ENCODE measurements at regions not wholly inside any gene's neighbourhood (a gene's known extent, or its start where the extent isn't known, plus 50 kb on each side); places are given as distances from the start of the nearest gene placed in this dataset.

DNA sequence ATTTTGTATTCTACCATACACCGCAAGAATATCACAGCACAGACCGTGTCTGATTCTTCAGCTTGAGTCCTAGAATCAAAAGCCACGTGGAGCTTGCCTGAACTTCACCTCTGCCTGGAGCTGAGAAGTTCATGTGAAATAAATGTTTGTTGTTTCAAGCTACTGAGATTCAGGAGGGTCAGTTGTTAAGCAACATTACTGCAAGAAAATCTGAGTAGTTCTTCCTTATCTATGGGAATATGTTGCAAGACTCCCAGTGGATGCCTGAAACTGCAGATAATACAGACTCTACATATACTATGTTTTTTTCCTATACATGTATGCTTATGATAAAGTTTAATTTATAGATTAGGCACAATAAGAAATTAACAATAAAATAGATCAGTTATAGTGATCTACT, 995.3 kb downstream of the TBC1D22A start:
- H3K4me3 ChIP-seq (ENCODE audit: low read length) = no peak overlapping the region
- DNase-seq (ENCODE audit: low read depth) = no peak
- TF ChIP-seq, protein P1, sequence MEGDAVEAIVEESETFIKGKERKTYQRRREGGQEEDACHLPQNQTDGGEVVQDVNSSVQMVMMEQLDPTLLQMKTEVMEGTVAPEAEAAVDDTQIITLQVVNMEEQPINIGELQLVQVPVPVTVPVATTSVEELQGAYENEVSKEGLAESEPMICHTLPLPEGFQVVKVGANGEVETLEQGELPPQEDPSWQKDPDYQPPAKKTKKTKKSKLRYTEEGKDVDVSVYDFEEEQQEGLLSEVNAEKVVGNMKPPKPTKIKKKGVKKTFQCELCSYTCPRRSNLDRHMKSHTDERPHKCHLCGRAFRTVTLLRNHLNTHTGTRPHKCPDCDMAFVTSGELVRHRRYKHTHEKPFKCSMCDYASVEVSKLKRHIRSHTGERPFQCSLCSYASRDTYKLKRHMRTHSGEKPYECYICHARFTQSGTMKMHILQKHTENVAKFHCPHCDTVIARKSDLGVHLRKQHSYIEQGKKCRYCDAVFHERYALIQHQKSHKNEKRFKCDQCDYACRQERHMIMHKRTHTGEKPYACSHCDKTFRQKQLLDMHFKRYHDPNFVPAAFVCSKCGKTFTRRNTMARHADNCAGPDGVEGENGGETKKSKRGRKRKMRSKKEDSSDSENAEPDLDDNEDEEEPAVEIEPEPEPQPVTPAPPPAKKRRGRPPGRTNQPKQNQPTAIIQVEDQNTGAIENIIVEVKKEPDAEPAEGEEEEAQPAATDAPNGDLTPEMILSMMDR (IDR thresholded peaks at IDR 0.05; ENCODE audit: insufficient read depth, low read depth, low read length, missing control alignments) = no peak

DNA sequence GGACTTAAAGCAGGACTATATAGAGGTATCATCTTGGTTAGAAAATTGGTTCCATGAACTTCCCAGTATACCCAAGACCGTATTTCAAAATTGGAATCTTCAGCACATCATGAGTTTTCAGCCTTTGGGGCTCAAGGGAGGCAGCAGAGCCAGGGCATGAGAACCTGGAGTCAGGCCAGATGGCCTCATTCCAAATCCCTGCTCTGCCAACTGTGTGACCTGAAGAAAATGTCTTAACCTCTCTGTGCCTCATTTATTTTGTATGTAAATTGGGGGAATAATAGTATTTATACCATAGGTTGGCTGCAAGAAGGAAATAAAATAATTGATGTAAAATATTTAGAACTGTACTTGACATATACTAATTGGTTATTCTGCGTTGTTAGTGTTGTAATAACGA, 987.6 kb downstream of the TBC1D22A start:
- no peak overlapping the region for H3K4me3 ChIP-seq (ENCODE audit: low read length)
- no peak for DNase-seq (ENCODE audit: low read depth)
- TF ChIP-seq, protein P1 (IDR thresholded peaks at IDR 0.05; ENCODE audit: insufficient read depth, low read depth, low read length, missing control alignments) = no peak

DNA sequence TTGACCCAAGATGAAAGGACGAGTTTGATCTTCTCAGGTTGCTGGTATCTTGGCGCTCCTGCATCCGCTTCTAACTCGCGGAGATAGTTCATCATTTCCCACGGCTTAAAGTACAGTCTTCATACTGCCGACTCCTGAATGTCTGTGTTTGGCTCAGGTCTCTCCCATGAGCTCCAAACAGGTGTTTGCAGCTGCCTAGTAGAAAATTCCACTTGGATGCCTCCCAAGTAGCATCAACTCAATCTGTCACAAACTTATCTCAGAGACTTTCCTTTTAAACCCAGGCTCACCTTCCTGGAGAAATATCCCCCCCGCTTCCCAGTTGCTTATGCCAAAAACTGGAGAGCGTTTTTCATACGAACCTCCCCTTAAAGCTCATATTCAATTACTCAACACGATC, 986.5 kb downstream of the TBC1D22A start:
- no peak for DNase-seq (ENCODE audit: low read depth)

DNA sequence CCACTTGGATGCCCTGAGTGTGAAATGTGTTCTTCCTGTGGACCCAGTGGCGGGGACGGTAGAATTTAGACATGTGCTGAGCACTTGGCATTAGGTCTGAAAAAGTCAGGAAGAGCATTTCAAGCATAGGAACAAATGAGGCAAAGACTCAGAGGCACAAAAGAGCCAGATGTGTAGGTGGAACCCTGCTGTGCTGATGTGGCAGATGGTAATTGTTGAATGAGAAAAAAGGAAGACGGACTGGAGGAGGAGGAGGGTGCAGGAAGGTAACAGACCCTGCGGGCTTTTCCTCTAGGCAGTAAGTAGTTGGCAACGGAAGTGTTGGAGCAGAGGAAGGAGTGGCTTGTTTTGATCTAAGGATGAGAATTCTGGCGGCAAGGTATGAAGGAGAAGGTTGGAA, 985.8 kb downstream of the TBC1D22A start:
- TF ChIP-seq, protein P1 (IDR thresholded peaks at IDR 0.05; ENCODE audit: insufficient read depth, low read depth, low read length, missing control alignments) = no peak
- no peak for DNase-seq (ENCODE audit: low read depth)

More for the DNA sequence above, 986.5 kb downstream of the TBC1D22A start:
- no peak overlapping the region for H3K4me3 ChIP-seq (ENCODE audit: low read length)
- TF ChIP-seq, protein P1 (IDR thresholded peaks at IDR 0.05; ENCODE audit: insufficient read depth, low read depth, low read length, missing control alignments) = no peak

DNA sequence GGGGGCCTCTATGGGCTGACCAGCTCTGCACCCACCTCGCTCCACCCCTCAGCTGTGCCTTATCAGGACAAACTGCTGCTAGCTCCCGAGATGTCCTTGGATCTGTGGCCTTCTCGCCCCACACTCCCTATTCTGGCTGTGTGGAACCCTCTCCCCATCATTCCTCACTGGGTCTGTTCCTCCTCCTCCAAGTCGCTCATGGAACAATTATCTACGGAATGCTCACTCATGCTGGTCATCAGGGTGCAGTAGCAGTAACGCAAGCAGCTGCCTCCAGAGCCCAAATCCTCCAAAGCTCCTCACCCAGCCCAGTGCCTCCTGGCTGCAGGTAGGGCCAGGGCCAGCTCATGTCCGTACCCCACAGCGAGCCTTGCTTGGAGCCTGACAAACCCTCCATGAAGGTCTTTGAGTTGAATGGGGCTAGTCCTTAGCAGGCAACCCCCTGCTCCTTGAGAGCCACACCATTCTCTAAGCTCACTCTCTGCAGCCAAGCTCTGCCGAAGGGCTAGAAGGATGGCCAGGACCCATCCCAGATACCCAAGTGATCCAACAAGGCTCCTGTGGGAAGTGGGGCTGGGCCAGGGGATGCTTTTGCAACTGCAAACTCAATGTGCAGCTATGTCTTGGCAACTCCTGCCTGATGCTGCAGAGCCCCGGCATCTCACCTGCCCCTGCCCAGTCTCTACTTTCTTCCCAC, 977.8 kb downstream of the TBC1D22A start:
- DNase-seq (ENCODE audit: low read depth) = no peak
- TF ChIP-seq, protein P1 (IDR thresholded peaks at IDR 0.05; ENCODE audit: insufficient read depth, low read depth, low read length, missing control alignments) = no peak
- H3K4me3 ChIP-seq (ENCODE audit: low read length) = no peak overlapping the region

More for the DNA sequence above, 985.8 kb downstream of the TBC1D22A start:
- no peak overlapping the region for H3K4me3 ChIP-seq (ENCODE audit: low read length)

DNA sequence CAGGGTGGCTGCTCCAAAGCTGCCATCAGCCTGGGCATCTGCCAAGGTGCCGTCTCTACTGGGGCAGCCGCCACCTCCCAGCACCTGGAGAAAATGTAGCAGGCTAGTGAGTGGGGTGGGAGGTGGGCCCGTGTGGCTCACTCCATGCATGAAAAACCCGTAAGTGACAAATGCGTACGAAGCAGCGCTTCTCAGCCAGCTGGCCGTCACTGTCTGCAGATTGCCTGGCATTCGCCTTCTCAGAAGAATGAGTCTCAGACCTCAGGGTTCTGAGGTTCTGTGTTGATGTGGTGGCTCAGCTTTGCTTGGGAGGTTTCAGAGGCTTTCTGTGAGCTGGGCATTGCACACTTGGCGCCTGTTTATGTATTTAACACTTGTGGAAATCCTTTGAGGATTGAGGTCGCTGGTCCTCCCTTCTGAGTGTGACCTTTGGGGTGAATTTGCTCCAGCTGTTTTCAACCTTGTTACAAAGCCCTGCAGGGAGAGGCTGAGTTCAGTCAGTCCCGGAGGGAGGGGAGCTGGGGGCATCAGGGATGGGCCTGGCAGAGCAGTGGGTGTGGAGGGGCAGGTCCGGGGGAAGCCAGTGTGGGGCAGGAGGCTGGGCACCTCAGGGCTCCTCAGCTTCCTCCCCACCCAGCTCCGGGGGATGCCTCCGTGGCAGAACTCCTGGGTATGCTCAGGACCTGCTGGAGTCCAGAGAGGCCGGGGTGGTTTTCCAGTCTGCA, 977.0 kb downstream of the TBC1D22A start:
- no peak for DNase-seq (ENCODE audit: low read depth)
- TF ChIP-seq, protein P1 (IDR thresholded peaks at IDR 0.05; ENCODE audit: insufficient read depth, low read depth, low read length, missing control alignments) = no peak
- no peak overlapping the region for H3K4me3 ChIP-seq (ENCODE audit: low read length)

All from epithelial cell of esophagus (primary cell).